ENCODE measurements at regions not wholly inside any gene's neighbourhood (a gene's known extent, or its start where the extent isn't known, plus 50 kb on each side); places are given as distances from the start of the nearest gene placed in this dataset.

- H3K27ac Mint-ChIP-seq, result no peak overlapping the region
- no peak for TF ChIP-seq CTCF (IDR thresholded peaks at IDR 0.05)
- no peak overlapping the region for H3K4me3 Mint-ChIP-seq
- DNase-seq, result no peak
- H3K27me3 Mint-ChIP-seq (ENCODE audit: insufficient read depth), result peaks cover 3% of the 10 kb centered on the region
- H3K4me1 Mint-ChIP-seq (ENCODE audit: low read depth), result no peaks in the 10 kb centered on the region
- H3K36me3 Mint-ChIP-seq (ENCODE audit: low read depth), result no peaks in the 10 kb centered on the region; the same call in 1 of the 2 replicates
- peaks cover 51% of the 10 kb centered on the region for H3K9me3 Mint-ChIP-seq
These were observed 237.9 kb downstream of the NSG2 start for GRCh38 chr5:174283211-174284005.

- Mint-ChIP-seq H3K27me3 (ENCODE audit: insufficient read depth) (peaks cover 3% of the 10 kb centered on the region; the same call in 1 of the 2 replicates), H3K4me3 (no peak overlapping the region), H3K36me3 (ENCODE audit: low read depth) (no peaks in the 10 kb centered on the region; the same call in 1 of the 2 replicates), H3K4me1 (ENCODE audit: low read depth) (no peaks in the 10 kb centered on the region), H3K27ac (no peak overlapping the region), H3K9me3 (peaks cover 36% of the 10 kb centered on the region)
- DNase-seq, result no peak
- no peak for TF ChIP-seq CTCF (IDR thresholded peaks at IDR 0.05)
These were observed 239.4 kb downstream of the NSG2 start for GRCh38 chr5:174284873-174285272.

- no peaks in the 10 kb centered on the region for H3K4me1 Mint-ChIP-seq (ENCODE audit: low read depth)
- H3K27me3 Mint-ChIP-seq (ENCODE audit: insufficient read depth), result peaks cover 3% of the 10 kb centered on the region; the same call in 1 of the 2 replicates
- no peak overlapping the region for H3K4me3 Mint-ChIP-seq
- no peak overlapping the region for H3K27ac Mint-ChIP-seq
- no peaks in the 10 kb centered on the region; the same call in 1 of the 2 replicates for H3K36me3 Mint-ChIP-seq (ENCODE audit: low read depth)
- H3K9me3 Mint-ChIP-seq, result peaks cover 35% of the 10 kb centered on the region
- TF ChIP-seq CTCF (IDR thresholded peaks at IDR 0.05), result no peak
- DNase-seq, result no peak
These were observed 242.3 kb downstream of the NSG2 start for GRCh38 chr5:174287761-174288160.

GRCh38 chr5:174288439-174288838, 242.9 kb downstream of the NSG2 start:
- H3K27me3 Mint-ChIP-seq (ENCODE audit: insufficient read depth), result peaks cover 3% of the 10 kb centered on the region

GRCh38 chr5:174291162-174291561, 245.7 kb downstream of the NSG2 start:
- Mint-ChIP-seq H3K36me3 (ENCODE audit: low read depth) (no peaks in the 10 kb centered on the region), H3K27ac (no peak overlapping the region), H3K27me3 (ENCODE audit: insufficient read depth) (no peaks in the 10 kb centered on the region; the same call in 1 of the 2 replicates), H3K4me3 (no peak overlapping the region), H3K4me1 (ENCODE audit: low read depth) (no peaks in the 10 kb centered on the region), H3K9me3 (peaks cover 35% of the 10 kb centered on the region)
- no peak for DNase-seq
- no peak for TF ChIP-seq CTCF (IDR thresholded peaks at IDR 0.05)

More at GRCh38 chr5:174288439-174288838, 242.9 kb downstream of the NSG2 start:
- Mint-ChIP-seq H3K4me1 (ENCODE audit: low read depth) (no peaks in the 10 kb centered on the region), H3K27ac (no peak overlapping the region), H3K9me3 (peaks cover 35% of the 10 kb centered on the region), H3K36me3 (ENCODE audit: low read depth) (no peaks in the 10 kb centered on the region; the same call in 1 of the 2 replicates), H3K4me3 (no peak overlapping the region)
- no peak for TF ChIP-seq CTCF (IDR thresholded peaks at IDR 0.05)
- no peak for DNase-seq
